IMR-90 (cell line): ENCODE measurements at regions not wholly inside any gene's neighbourhood (a gene's known extent, or its start where the extent isn't known, plus 50 kb on each side); places are given as distances from the start of the nearest gene placed in this dataset.

Experiments used
- ATAC-seq: fragments of 200-7000 bp; cut with Tn5 transposase; 2 replicates; pipeline ENCODE4 v1.9.1; 2020; ENCODE audit warnings: low read depth, mild to moderate bottlenecking, moderate library complexity
- BruUV-seq: library from RNA; stranded (reverse); fragments of 400-500 nt; replicated peaks from 2 replicates; lab custom pipeline; 2021; lab: Mats Ljungman, UMichigan
- CTCF ChIA-PET: fragments of 300-600 bp; formaldehyde crosslinking; extraction: SDS; loops from one replicate; lab custom pipeline; 2021; ENCODE audit warnings: antibody characterized with exemption; lab: Yijun Ruan, JAX
- POLR2A ChIA-PET: fragments of 300-600 bp; sonication (Branson Sonifier 250); formaldehyde crosslinking; loops from one replicate; lab custom pipeline; 2022; ENCODE audit warnings: antibody characterized with exemption; ENCODE audit not compliant: unreplicated experiment; lab: Charles Lee
- DNase-seq: peaks from one replicate; pipeline ENCODE4 v3.0.0; 2013
- H2AFZ ChIP-seq: replicated peaks from 2 replicates; pipeline ENCODE3; 2013; ENCODE audit warnings: low read length, mild to moderate bottlenecking; ENCODE audit not compliant: poor library complexity
- H2AK5ac ChIP-seq: 2 replicates; pipeline ENCODE4 v1.6.1; 2013; ENCODE audit warnings: low read depth, low read length, inconsistent platforms
- H2AK9ac ChIP-seq: replicated peaks from 2 replicates; pipeline ENCODE3; 2013; ENCODE audit warnings: mild to moderate bottlenecking, low read depth, low read length, moderate library complexity; ENCODE audit not compliant: poor library complexity
- H2BK120ac ChIP-seq: 2 replicates; pipeline ENCODE4 v1.6.1; 2013; ENCODE audit warnings: low read depth, low read length, inconsistent platforms
- H2BK15ac ChIP-seq: 3 replicates; pipeline ENCODE4 v1.6.1; 2013; ENCODE audit warnings: low read depth, low read length, inconsistent platforms
- H2BK20ac ChIP-seq: 2 replicates; pipeline ENCODE4 v1.6.1; 2013; ENCODE audit warnings: low read depth, mild to moderate bottlenecking, inconsistent platforms, low read length, moderate library complexity
- H2BK5ac ChIP-seq: 2 replicates; pipeline ENCODE4 v1.6.1; 2013; ENCODE audit warnings: mild to moderate bottlenecking, low read depth, low read length, inconsistent platforms; ENCODE audit not compliant: poor library complexity, severe bottlenecking
- H3K14ac ChIP-seq: replicated peaks from 2 replicates; pipeline ENCODE4 v1.6.1; 2013; ENCODE audit warnings: low read depth, low read length, inconsistent platforms
- H3K18ac ChIP-seq: 2 replicates; pipeline ENCODE4 v1.6.1; 2013; ENCODE audit warnings: low read depth, low read length, control low read depth
- H3K23ac ChIP-seq: 2 replicates; pipeline ENCODE4 v1.6.1; 2013; ENCODE audit warnings: low read depth, low read length, inconsistent platforms
- H3K27ac ChIP-seq: 2 replicates; pipeline ENCODE4 v1.5.1; 2013; ENCODE audit warnings: mild to moderate bottlenecking, control low read depth, low read length; ENCODE audit not compliant: insufficient read depth
- H3K27me3 ChIP-seq: 2 replicates; pipeline ENCODE4 v1.6.1; 2013; ENCODE audit warnings: low read length; ENCODE audit not compliant: control insufficient read depth, insufficient read depth
- H3K36me3 ChIP-seq: 2 replicates; pipeline ENCODE4 v1.6.1; 2013; ENCODE audit warnings: low read length, mixed read lengths; ENCODE audit not compliant: control insufficient read depth, insufficient read depth
- H3K4ac ChIP-seq: 2 replicates; pipeline ENCODE4 v1.6.1; 2013; ENCODE audit warnings: low read depth, low read length, inconsistent platforms
- H3K4me1 ChIP-seq: 2 replicates; pipeline ENCODE4 v1.6.1; 2013; ENCODE audit warnings: low read length, mixed read lengths; ENCODE audit not compliant: control insufficient read depth, insufficient read depth
- H3K4me2 ChIP-seq: 2 replicates; pipeline ENCODE4 v1.6.1; 2013; ENCODE audit warnings: low read depth, mild to moderate bottlenecking, control low read depth, low read length, moderate library complexity
- H3K4me3 ChIP-seq: 2 replicates; pipeline ENCODE4 v1.5.1; 2013; ENCODE audit warnings: low read depth, mild to moderate bottlenecking, control low read depth, low read length, moderate library complexity; ENCODE audit not compliant: insufficient read depth
- H3K56ac ChIP-seq: 2 replicates; pipeline ENCODE4 v1.6.1; 2013; ENCODE audit warnings: low read length, inconsistent platforms; ENCODE audit not compliant: insufficient read depth; ENCODE audit errors: extremely low read depth
- H3K79me1 ChIP-seq, 2 experiments: 2 replicates each; pipeline ENCODE4 v1.6.1; 2013; ENCODE audit warnings: low read length in 2 of 2, inconsistent platforms in 1 of 2, low read depth in 1 of 2
- H3K9ac ChIP-seq: 2 replicates; pipeline ENCODE4 v1.6.1; 2013; ENCODE audit warnings: low read depth, low read length, control low read depth
- H3K9me1 ChIP-seq: 2 replicates; pipeline ENCODE4 v1.6.1; 2013; ENCODE audit warnings: low read length, inconsistent platforms; ENCODE audit not compliant: insufficient read depth
- H3K9me3 ChIP-seq: 2 replicates; pipeline ENCODE4 v1.6.1; 2013; ENCODE audit warnings: low read length; ENCODE audit not compliant: control insufficient read depth, insufficient read depth
- H4K20me1 ChIP-seq: 2 replicates; pipeline ENCODE4 v1.6.1; 2013; ENCODE audit warnings: low read length, inconsistent platforms; ENCODE audit not compliant: insufficient read depth
- H4K5ac ChIP-seq: 2 replicates; pipeline ENCODE4 v1.6.1; 2013; ENCODE audit warnings: mild to moderate bottlenecking, low read depth, low read length, control low read depth
- H4K8ac ChIP-seq, 2 experiments: 2 replicates each; pipeline ENCODE4 v1.6.1; 2013; ENCODE audit warnings: low read depth in 2 of 2, low read length in 2 of 2, control low read depth in 1 of 2, inconsistent platforms in 1 of 2
- H4K91ac ChIP-seq: 2 replicates; pipeline ENCODE4 v1.6.1; 2013; ENCODE audit warnings: low read depth, low read length, inconsistent platforms; ENCODE audit not compliant: insufficient read depth
- BHLHE40 ChIP-seq: fragments of 150-350 bp; IDR thresholded peaks from 2 replicates; pipeline ENCODE4 v1.6.1; 2016; ENCODE audit warnings: mild to moderate bottlenecking, low read depth, low read length
- FOS ChIP-seq: fragments of 150-350 bp; IDR thresholded peaks from 2 replicates; pipeline ENCODE4 v1.6.1; 2016; ENCODE audit warnings: low read depth, low read length
- MAZ ChIP-seq: IDR thresholded peaks from 2 replicates; pipeline ENCODE4 v1.6.1; 2012; ENCODE audit warnings: low read depth, mild to moderate bottlenecking, low read length, improper control_type of control experiment, moderate library complexity, borderline replicate concordance
- MXI1 ChIP-seq: IDR thresholded peaks from 2 replicates; pipeline ENCODE4 v1.6.1; 2012; ENCODE audit warnings: low read depth, mild to moderate bottlenecking, low read length, moderate library complexity, borderline replicate concordance
- RCOR1 ChIP-seq: IDR thresholded peaks from 2 replicates; pipeline ENCODE4 v1.6.1; 2012; ENCODE audit warnings: mild to moderate bottlenecking, low read length, improper control_type of control experiment; ENCODE audit not compliant: insufficient replicate concordance
- SMC3 ChIP-seq: fragments of 150-350 bp; IDR thresholded peaks from 2 replicates; pipeline ENCODE4 v1.6.1; 2016; ENCODE audit warnings: low read depth, mild to moderate bottlenecking, antibody characterized with exemption, low read length, moderate library complexity
- WGBS, 2 experiments: methylation state at CpG; one replicate each; pipeline versions ENCODE4 v1.1.5 to v1.1.7; 2013; ENCODE audit warnings: missing lambda C conversion rate in 2 of 2; ENCODE audit not compliant: insufficient read length in 1 of 2; ENCODE audit errors: extremely low coverage in 2 of 2; 5-methylcytosine and 5-hydroxymethylcytosine counted together
- dilution Hi-C: fragments of 300-500 bp; cut with HindIII; formaldehyde crosslinking; loops from one replicate; pipeline ENCODE4 v1.14.3; 2018; ENCODE audit warnings: low sequenced_read_pairs; ENCODE audit not compliant: unreplicated experiment
- in situ Hi-C: fragments of 300-500 bp; cut with MboI; formaldehyde crosslinking; loops from 3 replicates; pipeline ENCODE4 v1.14.3; 2019; ENCODE audit warnings: low sequenced_read_pairs, inconsistent platforms, mixed read lengths
- intact Hi-C: fragments of 100-400 bp; cut with micrococcal nuclease; formaldehyde crosslinking; loops from 2 replicates; pipeline ENCODE4 v1.10.0; 2022

DNA sequence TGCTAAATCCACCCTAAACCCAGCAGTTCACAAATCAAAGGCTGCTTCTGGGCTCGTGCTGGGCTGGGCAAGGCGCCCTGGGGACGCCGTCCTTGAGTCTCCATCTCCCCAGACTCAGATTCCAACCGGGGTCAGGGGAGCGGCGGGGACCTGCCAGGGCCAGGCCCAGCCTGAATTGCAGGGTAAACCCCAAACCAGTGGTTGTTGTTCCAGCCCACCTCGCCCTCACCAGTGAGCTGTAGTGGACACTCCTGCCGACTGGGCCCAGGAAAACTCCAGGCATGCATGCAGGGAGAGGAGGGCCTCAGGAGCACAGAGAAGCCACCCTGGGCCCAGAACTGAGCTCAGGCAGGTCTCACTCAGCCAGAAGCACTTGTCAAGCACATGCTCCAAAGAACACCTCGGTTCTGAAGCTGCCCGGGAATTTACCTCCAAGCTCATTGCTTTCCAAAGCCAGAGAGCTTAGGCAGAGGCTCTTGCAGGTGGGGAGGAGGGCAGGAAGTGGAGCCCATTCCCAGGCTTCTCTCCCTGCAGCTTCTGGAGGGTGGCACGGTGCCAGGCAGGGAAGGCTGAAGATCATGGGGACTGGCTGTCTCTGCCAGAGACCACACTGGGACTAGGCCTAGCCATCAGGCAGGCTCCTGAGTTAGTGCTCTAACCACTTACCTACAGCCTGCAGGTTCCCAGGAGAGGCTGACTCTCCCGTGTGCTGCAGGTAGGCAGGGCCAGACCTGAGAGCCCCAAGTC is 437.0 kb downstream of the MATN1 start:
- intact Hi-C loops: no loop called here
- CTCF ChIA-PET: no interaction called here
- H3K23ac ChIP-seq: no peak overlapping the region
- no peak overlapping the region for H3K4me3 ChIP-seq
- ATAC-seq: no peak
- no peak overlapping the region for H2BK5ac ChIP-seq
- DNase-seq: no peak
- no peak overlapping the region for H4K8ac ChIP-seq
- no peak overlapping the region for H2AK5ac ChIP-seq
- H4K20me1 ChIP-seq: no peaks in the 10 kb centered on the region
- H2BK15ac ChIP-seq: no peak overlapping the region
- H3K27ac ChIP-seq: no peak overlapping the region
- no peak overlapping the region for H4K5ac ChIP-seq
- H3K4ac ChIP-seq: no peak overlapping the region
- no peak overlapping the region for H3K14ac ChIP-seq
- no peak overlapping the region for H4K91ac ChIP-seq
- no peaks in the 10 kb centered on the region for H3K9me3 ChIP-seq
- H3K9ac ChIP-seq: no peak overlapping the region
- no peak overlapping the region for H2BK20ac ChIP-seq
- dilution Hi-C loops: no loop called here
- in situ Hi-C loops: no loop called here
- H2AFZ ChIP-seq: no peak overlapping the region
- no peak overlapping the region for H3K4me2 ChIP-seq
- no peak for TF ChIP-seq RCOR1
- TF ChIP-seq FOS: no peak
- TF ChIP-seq MAZ: no peak
- no peak for TF ChIP-seq MXI1
- TF ChIP-seq BHLHE40: no peak
- no peak for TF ChIP-seq SMC3
- no peak overlapping the region for H3K56ac ChIP-seq
- no peak overlapping the region for H2AK9ac ChIP-seq
- H3K18ac ChIP-seq: no peak overlapping the region
- H3K4me1 ChIP-seq: no peaks in the 10 kb centered on the region
- H3K79me1 ChIP-seq: no peaks in the 10 kb centered on the region
- POLR2A ChIA-PET: no interaction called here
- H2BK120ac ChIP-seq: no peak overlapping the region
- 80% methylated on average over 1 of the region's 13 CpGs; no CpG with 5 or more reads in 1 of the 2 experiments for WGBS, 2 experiments
- H3K27me3 ChIP-seq: no peaks in the 10 kb centered on the region
- BruUV-seq: no TSS peak
- H3K36me3 ChIP-seq: no peaks in the 10 kb centered on the region
- H3K9me1 ChIP-seq: no peaks in the 10 kb centered on the region
